GM18909 (cell line): ENCODE measurements at regions not wholly inside any gene's neighbourhood (a gene's known extent, or its start where the extent isn't known, plus 50 kb on each side); places are given as distances from the start of the nearest gene placed in this dataset.
"Not testable (repeated sequence)": the region's sequence is repeated elsewhere in the genome, so short reads cannot be mapped to it uniquely, and the experiment has no call there.

Experiments used
- ATAC-seq: cut with Tn5 transposase; IDR thresholded peaks from one replicate; pipeline ENCODE4 v1.9.1; 2021; ENCODE audit warnings: mild to moderate bottlenecking; ENCODE audit not compliant: unreplicated experiment, poor library complexity

DNA sequence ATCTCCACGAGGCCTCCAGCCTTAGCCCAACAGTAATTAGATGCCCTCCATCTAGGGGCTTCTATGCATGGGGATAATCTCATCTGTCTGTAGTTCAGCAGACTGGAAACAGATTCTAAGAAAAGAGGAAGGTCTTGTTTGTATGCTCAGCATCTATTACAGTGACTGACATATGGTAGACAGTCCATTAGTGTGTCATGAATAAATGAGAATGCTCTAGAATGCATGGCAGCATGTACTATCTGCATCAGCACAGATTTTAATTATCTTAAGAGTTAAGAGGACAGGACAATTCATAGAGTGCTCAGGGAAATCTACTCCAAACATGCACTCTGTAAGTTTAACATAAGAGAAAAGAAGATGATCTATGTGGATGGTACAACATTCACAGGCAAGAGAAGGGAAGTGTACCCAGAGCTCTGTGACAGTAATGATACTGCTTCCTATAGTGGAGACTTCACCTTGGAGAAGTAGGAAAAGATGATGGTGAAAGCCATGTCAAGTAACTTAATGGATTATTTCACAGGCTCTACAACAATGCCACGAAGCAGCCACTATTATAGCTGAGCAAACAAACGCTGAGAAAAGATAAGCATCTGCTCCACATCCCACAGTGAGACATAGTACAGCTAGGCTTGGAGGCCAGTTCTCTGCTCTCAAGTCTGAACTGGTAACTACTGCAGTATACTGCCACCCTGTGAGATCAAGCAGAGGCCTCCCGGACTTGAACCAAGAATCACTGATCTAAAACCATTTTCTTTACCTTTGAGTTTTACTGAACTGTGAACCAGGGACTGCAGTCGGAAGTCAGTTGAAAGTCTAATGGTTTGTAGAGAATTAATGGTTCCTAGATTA, 309.2 kb upstream of the SPTLC3 start:
- no peak for ATAC-seq

DNA sequence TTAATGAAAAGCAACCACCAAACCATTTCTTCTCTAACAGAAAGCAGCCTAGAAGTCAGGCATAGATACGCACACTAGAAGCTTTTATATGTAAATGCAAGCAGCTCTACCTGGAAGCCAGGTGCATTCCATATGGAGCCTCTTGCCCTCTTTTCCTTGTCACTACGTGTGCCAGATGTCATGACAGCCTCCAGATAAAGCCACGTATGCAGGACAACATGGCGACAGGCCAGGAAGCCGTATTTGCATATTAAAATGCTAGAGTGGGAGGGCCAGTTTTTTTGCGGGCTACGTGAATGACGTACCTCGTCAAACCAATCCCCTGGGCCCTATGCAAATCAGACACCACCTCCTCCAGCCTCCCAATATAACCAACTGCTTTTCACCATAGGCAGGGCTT, 308.1 kb upstream of the SPTLC3 start:
- no peak for ATAC-seq

DNA sequence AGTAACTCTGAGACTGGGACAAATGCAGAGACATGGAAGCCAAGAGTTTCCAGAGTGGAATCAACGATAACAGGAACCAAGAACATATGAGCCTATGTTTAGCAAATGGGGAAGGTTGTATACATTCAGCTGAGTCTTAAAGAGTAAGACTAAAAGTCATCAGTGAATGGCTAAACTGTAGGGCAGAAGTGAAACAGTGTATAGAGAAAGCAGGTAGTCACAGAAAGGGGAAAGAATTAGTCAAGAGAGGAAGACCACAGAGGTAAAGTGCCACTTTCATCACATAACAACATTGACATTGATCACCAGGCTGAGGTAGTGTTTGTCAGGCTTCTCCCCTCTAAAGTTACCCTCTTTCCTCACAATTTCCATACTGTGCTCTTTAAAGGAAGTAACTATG, 306.5 kb upstream of the SPTLC3 start:
- no peak for ATAC-seq

- no peak for ATAC-seq
These were observed 293.4 kb upstream of the SPTLC3 start for GRCh38 chr20:12715371-12715770.

DNA sequence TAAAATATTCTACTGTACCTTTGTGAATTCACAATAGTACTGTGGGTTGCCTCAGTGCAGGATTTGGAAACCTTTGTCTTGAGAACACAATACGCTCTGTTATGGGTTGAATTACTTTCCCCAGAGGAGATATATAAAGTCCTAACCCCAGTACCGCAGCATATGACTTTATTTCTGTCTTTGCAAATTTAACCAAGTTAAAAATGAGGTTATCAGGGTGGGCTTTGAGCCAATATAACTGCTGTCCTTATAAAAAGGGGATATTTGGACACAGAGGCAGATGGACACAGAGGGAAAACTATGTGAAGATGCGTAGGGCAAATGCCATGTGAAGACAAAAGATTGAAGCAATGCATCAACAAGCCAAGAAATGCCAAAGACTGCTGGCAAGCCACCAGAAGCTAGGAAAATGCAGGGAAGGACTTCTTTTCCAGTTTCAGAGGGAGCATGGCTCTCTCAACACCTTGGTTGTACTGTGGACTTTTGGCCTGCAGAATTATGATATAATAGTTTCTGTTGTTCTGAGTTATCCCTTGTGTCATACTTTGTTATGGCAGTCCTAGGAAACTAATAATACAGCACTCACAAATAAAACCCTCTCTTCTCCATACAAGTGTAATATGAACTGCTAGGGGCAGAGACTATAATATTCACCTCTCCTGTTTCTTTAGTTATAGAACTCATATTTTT, 292.6 kb upstream of the SPTLC3 start:
- no peak for ATAC-seq

GRCh38 chr20:12717061-12717460, 291.7 kb upstream of the SPTLC3 start:
- ATAC-seq: no peak

- no peak for ATAC-seq
These were observed 290.2 kb upstream of the SPTLC3 start for GRCh38 chr20:12718619-12719018.

GRCh38 chr20:12721636-12722035, 287.1 kb upstream of the SPTLC3 start:
- no peak for ATAC-seq

GRCh38 chr20:12722091-12722490, 286.7 kb upstream of the SPTLC3 start:
- ATAC-seq: no peak

DNA sequence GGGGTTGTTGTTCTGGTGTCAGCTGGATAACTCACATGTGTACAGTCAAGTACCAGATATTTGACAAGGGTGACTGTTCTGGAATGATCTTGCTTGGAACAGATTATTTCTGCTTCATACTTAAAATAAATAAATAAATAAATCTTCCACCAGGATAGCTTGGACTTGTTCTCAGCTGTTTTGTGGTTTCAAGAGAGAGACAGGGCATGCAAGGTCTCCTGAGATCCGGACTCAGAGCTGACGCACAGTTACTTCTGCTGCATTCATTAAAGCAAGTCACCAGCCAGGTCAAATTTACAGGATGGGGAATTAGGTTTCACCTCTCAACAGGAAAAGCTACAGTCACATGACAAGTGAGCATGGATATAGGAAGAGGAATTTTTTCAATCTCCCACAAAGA, 285.0 kb upstream of the SPTLC3 start:
- no peak for ATAC-seq

DNA sequence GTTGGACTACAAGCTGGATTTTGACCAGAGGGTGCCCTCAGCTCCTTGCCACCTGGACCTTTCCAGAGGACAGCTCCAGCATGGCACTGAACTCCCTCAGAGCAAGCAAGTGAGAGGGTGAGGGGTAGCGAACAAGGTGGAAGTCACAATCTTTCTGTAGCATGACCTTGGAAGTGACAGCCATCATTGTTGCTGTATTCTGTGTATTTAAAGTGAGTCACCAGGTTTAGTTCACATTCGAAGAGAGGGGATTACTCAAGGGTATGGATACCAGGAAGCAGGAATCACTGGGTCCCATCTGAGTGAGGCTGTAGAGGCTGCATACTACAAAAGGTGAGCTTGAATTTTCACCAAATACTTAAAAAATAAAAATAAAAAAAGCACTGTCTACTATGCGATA, 280.0 kb upstream of the SPTLC3 start:
- no peak for ATAC-seq

GRCh38 chr20:12729326-12729725, 279.4 kb upstream of the SPTLC3 start:
- no peak for ATAC-seq

DNA sequence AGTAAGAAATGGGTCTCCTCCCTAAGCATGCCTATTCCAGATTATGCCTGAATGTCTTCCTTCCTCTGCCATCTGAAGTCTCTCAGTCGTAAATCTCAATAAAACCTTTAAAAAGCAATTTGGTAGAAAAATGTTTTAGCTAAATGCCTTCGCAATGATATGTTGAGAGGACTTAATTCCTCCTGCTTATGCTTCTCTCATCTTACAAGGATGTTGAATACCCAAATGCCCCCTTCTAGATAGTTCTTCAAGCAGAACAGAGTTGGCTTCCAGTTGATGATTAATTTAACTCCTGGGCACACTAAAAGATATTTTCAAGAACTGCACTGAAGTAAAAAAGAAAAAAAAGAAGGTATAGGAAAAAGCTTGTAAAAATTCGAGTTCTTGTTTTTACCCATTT, 275.0 kb upstream of the SPTLC3 start:
- ATAC-seq: no peak

DNA sequence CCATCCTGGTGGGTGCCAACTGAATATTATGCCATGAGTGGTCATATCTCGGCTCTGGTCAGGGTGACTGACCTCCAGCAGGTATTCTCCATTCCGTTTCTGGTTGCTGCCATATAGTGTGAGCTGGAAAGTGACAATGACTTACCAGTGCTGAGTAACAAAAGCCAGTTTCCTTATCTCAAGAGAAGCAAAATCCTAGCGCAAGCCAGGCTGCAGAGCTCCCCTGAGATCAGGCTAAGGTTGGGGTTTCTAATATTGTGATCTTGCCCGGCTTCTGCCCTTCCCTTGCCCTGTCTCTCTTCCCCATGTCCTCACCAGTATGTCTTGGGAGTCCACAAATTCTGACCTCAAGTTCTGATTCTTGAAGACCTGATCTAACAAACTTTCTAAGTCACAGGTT, 271.3 kb upstream of the SPTLC3 start:
- ATAC-seq: no peak

DNA sequence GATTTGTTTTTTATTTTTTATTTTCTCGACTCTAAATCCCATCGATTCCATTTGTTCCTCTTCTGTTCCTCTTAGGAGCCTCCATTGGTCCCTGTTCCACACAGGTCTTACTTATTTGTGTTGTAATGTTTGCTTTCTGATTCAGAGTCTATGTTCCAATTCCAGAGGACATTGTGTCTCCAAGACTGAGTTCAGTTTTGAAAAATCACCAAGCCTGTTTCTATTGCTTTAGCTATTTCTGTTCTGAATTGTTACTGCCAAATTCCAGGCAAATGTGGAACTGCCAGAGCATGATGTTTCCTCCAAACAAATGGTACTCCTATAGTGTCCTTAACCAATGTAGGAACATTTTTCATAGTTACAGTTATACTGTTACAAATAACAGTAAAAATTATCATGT, 270.9 kb upstream of the SPTLC3 start:
- no peak for ATAC-seq

DNA sequence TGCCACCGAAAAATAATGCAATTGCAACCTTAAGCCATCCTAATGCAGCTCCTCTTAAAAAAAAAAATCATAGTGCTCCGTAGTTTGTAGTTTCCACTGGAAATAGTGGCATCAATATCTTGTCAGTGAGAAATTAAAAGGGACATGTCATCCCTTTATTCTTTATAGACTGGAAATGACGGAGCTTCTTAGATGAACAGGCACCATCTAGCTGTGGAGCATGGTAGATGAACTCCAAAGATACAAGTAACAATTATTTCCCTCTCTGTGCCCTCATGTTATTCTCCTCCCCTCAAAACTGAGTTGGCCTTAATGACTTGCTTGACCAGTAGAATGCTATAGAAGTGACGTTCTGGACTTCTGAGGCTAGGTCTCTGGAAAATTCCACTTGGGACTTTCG, 268.1 kb upstream of the SPTLC3 start:
- no peak for ATAC-seq

DNA sequence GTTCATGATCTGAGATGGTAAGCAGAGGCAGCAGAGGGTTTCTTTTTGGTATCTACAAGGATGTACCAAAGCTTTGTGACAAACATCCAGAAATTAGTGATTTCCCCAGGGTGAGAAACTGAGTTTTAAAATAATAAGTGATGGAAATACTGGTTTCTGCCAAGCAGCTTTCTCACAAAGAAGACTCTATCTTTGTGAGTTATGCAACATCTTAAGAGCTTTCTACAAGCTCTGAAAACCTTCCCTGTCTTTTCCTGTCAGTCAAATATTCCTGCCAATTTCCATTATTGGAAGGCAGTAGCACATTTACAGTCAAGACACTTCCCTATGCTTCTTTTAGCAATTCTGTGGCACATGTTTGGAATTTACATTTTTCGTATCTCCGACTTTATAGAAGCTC, 264.7 kb upstream of the SPTLC3 start:
- no peak for ATAC-seq

GRCh38 chr20:12748359-12748994, 260.3 kb upstream of the SPTLC3 start:
- ATAC-seq: no peak

GRCh38 chr20:12750221-12750620, 258.6 kb upstream of the SPTLC3 start:
- ATAC-seq: no peak

- ATAC-seq: not testable (repeated sequence)
These were observed 255.7 kb upstream of the SPTLC3 start for GRCh38 chr20:12752900-12753693.

DNA sequence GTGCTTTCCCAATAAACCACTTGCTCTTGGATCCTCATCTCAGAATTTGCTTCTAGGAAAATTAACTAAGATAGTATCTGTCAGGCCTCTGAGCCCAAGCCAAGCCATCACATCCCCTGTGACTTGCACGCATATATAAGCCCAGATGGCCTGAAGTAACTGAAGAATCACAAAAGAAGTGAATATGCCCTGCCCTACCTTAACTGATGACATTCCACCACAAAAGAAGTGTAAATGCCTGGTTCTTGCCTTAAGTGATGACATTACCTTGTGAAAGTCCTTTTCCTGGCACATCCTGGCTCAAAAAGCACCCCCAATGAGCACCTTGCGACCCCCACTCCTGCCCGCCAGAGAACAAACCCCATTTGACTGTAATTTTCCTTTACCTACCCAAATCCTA, 255.0 kb upstream of the SPTLC3 start:
- not testable (repeated sequence) for ATAC-seq
